ENCODE measurements at regions not wholly inside any gene's neighbourhood (a gene's known extent, or its start where the extent isn't known, plus 50 kb on each side); places are given as distances from the start of the nearest gene placed in this dataset.

- no peak for TF ChIP-seq POLR2AphosphoS5 (IDR thresholded peaks at IDR 0.05; ENCODE audit: low read depth, low read length)
- no peak for TF ChIP-seq POLR2A (IDR thresholded peaks at IDR 0.05; ENCODE audit: low read depth, low read length)
These were observed 401.1 kb upstream of the RGMB start for GRCh38 chr5:98372351-98372750.

All from GM12892 (cell line).